Epithelial cell of esophagus (primary cell): ENCODE measurements at regions not wholly inside any gene's neighbourhood (a gene's known extent, or its start where the extent isn't known, plus 50 kb on each side); places are given as distances from the start of the nearest gene placed in this dataset.

Experiments
- DNase-seq: peaks from one replicate; pipeline ENCODE4 v3.0.0; 2010; ENCODE audit warnings: low read depth
- H3K4me3 ChIP-seq: 2 replicates; pipeline ENCODE4 v1.5.1; 2011; ENCODE audit warnings: mild to moderate bottlenecking, low read length, control low read depth
- TF ChIP-seq, protein P1 (sequence below): IDR thresholded peaks from 2 replicates; pipeline ENCODE4 v1.5.1; 2011; ENCODE audit warnings: low read depth, mild to moderate bottlenecking, low read length, control low read depth, inconsistent platforms; ENCODE audit not compliant: insufficient read depth; ENCODE audit errors: missing control alignments

DNA sequence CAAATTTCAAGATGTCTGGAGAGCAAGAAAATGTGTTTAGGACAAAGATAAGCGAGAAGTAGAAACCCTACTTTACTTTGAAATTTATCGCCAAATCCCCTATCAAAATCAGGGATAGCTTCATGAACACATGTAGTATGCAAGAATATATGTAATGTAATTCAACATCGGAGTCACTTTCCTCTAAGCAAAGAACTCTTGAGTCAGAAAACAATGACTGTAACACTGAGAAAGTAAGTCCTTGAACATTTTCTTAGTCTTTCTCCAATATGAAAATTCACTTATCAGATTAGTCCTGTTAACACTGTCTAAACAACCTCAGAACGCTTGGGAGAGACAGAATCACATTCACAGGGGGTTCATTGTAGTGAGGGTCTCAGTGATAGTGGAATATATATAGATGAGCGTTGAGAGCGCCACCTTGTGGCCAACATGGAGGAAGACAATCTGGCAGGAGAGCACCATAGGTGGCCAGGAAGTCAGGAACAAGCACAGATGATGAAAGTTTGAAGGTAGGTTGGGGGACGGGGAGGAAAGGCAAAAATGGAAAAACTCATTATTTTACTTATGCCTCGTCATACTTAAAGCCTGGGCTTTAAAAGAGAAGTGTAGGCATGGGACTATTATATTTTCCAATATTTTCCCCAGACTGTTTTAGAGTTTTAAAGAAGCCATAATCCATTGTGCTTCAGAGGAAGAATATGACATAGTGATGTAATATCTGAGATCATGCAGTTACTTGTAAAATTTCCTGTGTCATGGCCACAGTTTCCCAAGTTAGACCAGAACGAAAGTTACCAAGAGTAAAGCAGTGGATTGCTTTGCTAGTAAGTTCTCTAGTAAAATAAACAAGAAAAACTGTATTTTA lies 115.5 kb upstream of the GNAI1 start:
- TF ChIP-seq, protein P1, sequence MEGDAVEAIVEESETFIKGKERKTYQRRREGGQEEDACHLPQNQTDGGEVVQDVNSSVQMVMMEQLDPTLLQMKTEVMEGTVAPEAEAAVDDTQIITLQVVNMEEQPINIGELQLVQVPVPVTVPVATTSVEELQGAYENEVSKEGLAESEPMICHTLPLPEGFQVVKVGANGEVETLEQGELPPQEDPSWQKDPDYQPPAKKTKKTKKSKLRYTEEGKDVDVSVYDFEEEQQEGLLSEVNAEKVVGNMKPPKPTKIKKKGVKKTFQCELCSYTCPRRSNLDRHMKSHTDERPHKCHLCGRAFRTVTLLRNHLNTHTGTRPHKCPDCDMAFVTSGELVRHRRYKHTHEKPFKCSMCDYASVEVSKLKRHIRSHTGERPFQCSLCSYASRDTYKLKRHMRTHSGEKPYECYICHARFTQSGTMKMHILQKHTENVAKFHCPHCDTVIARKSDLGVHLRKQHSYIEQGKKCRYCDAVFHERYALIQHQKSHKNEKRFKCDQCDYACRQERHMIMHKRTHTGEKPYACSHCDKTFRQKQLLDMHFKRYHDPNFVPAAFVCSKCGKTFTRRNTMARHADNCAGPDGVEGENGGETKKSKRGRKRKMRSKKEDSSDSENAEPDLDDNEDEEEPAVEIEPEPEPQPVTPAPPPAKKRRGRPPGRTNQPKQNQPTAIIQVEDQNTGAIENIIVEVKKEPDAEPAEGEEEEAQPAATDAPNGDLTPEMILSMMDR: peak; percentile 94
- H3K4me3 ChIP-seq: no peak overlapping the region
- DNase-seq: peak; percentile 61

DNA sequence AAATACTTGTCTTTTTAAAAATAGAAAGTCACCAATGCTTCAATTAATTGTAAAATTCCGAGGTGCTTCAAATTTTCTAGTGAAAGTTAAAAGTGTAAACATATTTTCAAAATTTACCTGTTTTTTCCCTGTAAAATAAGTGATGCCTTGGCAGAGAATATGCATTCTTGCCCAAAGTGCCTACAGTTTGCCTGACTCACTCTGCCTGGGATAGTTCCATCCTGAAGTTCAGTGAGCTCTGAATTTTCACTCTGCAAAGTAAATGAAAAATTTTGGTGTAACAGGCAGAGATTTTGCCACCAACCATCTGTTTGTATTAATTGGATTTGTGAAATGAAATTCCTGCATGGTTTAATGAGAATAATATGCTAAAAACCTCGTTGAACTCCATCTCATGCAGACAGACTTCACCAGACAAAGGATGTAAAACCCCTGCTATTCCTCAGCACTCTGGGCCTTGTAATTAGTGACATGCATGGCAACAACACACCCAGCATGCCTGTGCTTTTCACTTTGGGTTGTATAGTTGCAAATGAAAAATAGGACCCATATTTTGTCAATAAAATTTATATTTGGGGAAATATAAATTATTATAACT lies 117.4 kb upstream of the GNAI1 start:
- TF ChIP-seq, protein P1: no peak
- DNase-seq: no peak
- no peak overlapping the region for H3K4me3 ChIP-seq

DNA sequence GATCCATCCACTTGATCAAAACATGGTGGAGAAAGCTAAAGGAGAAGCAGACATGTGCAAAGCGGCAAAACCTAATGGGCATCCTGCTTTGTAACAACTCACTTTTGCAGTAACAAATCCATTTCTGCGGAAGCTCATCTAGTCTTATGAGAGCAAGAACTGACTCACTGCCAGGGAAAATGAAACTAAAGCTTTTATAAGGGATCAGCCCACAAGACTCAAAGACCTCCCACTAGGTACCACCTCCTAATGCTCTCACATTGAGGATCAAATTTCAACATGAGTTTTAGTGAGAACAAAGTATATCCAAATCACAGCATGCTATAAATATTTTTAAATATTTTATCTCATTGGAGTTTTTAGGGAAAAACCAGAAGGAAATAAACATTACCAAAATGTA lies 120.1 kb upstream of the GNAI1 start:
- peak; percentile 34 for DNase-seq
- TF ChIP-seq, protein P1: no peak
- H3K4me3 ChIP-seq: no peak overlapping the region

DNA sequence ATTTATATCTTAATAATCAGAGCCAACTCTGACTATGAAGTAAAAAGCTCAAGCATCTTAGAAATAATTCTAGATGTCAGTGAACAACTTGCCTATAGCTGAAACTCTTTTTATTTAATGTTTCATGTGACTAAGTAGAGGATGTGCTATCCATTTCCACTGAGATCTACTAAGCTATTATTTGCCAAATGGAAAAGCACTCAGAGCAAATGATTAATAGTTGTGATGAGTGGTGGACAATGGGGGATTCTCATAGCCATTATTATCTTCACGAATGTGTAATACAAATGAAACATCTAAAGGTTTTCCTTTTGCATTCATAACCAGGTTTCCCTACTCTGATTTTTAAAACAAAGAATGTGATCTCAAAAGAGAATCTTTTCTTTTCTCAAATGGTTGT lies 126.6 kb upstream of the GNAI1 start:
- no peak for DNase-seq
- no peak overlapping the region for H3K4me3 ChIP-seq
- TF ChIP-seq, protein P1: no peak

DNA sequence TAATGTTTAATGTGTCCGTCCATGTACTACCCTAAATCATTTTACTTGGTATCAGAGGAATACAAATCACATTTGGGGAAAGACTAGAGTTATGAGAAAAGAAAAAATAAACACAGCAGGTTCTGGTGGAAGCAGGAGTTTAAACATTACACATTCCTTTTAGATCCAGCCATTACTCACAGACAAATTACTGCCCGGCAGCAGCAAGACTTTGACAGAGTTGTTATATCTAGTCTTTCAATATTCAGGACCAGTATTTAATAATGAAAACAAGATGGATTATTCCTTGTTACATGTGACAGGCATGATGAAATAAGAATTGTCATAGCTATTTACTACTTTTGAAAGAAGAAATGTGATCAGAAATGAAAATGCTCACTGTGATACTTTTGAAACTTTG lies 131.8 kb upstream of the GNAI1 start:
- peak; percentile 8 for DNase-seq
- TF ChIP-seq, protein P1: no peak
- no peak overlapping the region for H3K4me3 ChIP-seq

DNA sequence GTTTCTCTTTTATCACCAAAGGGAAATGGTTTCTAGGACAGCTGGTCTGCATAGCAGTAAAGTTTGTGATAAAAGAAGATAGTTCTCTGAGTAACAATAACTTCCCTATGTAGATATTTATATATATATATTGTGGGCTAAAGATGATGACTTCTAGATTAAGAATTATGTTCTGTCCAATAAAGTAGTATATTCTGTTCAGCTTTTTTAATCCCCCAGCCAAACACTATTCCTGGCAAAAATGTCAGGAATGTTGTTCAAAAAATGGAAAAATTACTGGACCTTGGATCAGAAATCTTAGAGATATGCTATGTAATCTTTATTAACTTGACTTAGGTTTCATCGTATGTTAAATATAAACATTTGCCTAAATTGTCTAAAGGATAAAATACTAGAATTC lies 136.3 kb upstream of the GNAI1 start:
- TF ChIP-seq, protein P1: no peak
- DNase-seq: no peak
- no peak overlapping the region for H3K4me3 ChIP-seq
